ENCODE measurements at regions not wholly inside any gene's neighbourhood (a gene's known extent, or its start where the extent isn't known, plus 50 kb on each side); places are given as distances from the start of the nearest gene placed in this dataset.
"Not testable (repeated sequence)": the region's sequence is repeated elsewhere in the genome, so short reads cannot be mapped to it uniquely, and the experiment has no call there.

DNA sequence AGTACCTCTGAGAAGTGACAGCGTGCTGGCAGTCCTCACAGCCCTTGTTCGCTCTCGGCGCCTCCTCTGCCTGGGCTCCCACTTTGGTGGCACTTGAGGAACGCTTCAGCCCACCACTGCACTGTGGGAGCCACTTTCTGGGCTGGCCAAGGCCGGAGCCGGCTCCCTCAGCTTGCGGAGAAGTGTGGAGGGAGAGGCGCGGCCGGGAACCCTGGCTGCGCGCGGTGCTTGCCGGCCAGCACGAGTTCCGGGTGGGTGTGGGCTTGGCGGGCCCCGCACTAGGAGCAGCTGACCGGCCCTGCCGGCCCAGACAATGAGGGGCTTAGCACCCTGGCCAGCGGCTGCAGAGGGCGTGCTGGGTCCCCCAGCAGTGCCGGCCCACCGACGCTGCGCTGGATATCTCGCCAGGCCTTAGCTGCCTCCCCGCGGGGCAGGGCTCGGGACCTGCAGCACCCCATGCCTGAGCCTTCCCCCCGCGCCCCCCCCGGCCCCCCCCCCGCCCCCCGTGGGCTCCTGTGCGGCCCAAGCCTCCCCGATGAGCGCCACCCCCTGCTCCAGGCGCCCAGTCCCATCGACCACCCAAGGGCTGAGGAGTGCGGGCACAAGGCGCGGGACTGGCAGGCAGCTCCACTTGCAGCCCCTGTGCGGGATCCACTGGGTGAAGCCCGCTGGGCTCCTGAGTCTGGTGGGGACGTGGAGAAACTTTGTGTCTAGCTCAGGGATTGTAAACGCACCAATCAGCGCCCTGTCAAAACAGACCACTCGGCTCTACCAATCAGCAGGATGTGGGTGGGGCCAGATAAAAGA is 847.7 kb upstream of the CDH6 start:
- DNase-seq: not testable (repeated sequence)

DNA sequence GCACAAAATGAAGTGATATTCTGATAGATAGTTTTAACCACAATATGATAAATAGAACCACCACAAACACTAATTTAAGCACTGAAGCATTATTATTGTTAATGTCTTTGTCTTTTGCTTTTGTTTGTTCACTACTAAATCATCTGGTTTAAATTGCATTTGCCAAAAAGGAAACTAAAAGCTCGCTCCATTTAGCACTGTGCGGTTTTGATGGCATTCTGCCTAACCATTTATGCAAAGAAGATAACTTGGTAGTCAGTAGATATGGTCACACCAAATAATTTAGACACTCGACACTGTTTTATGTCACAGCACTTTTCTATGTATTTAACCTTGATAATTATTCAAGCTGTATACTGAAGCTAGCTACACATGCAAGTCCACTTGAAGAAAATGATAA is 849.8 kb upstream of the CDH6 start:
- DNase-seq: no peak

DNA sequence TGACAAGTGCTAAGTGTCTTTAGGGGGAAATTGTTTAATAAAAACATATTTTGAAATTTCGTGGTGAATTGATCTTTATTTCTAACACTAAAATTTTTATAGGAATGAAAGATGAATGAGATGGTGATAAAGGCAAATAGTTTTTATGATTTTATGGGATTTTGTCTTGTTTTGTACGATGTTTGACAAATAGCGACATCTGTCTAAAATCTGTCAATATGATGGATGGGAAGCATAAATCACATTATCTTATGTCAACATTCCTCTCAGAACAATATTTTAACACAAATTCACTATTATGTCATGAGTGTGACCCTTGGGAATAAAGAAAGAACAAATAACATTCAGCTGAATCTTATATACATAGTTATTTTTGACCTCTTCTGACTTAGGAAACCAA is 852.0 kb upstream of the CDH6 start:
- DNase-seq: no peak

DNA sequence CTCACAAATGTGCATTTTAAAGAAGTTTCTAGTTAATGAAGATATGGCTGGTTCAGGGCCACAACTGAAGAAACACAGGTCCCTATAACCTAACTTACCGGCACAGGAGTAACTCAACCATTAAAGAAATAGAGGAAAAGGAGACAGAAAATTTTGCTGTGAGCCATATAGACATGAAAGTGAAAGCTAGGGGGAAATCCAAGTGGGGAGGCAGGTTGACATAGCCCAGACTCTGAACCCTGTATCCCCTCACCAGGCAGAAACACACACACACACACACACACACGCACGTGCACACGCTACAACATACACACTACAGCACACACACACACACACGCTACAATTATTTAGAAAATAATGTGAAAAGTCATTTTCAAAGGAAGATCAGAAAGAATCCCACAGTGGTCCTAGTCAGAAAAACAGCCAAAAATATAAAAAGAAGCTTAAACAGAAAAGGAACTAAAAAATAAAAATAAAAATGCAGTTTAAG is 856.4 kb upstream of the CDH6 start:
- DNase-seq: no peak

DNA sequence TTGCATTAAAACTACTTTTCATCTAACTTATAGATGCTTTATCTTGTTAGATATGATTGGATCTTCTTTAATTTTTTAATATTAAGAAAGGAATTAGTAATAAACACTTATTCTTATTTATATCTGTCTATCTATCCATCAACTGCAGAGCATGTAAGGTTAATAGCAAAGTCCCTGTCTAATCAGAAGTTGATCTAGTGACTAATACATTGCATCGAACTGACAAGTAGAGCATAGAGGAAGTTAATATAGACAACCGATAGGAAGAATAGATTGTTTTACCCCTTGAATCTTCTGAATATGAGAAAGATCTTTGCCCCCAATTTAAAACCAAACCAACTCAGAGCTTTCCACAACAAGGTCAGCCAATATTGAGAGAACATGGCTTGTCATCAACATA is 862.0 kb upstream of the CDH6 start:
- no peak for DNase-seq

DNA sequence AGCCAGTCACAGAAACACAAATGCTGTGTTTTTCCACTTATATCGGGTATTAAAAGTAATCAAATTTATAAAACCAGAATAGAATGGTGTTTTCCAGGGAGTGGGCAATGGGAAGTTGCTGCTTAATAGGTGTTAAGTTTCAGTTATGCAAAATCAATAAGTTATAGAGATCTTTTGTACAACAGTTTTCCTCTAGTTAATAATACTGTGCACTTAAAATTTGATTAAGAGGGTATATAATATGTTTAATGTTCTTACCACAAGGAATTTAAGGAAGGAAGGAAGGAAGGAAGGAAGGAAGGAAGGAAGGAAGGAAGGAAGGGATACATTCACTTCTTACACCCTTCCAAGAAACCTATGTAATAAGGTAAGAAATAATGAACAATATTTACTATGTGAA is 867.7 kb upstream of the CDH6 start:
- no peak for DNase-seq

DNA sequence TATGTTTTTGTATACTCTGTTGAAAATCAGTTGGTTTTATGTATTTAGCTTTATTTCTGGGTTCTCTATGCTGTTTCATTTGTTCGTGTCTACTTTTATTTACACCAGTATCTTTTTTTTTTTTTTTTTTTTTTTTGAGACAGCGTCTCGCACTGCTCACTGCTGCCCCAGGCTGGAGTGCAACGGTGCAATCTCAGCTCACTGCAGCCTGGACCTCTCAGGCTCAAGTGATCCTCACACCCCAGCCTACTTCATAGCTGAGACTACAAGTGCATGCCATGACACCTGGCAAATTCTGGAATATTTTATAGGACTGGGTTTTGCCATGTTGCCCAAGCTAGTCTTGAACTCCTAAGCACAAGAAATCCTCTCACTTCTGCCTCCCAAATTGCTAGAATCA is 869.4 kb upstream of the CDH6 start:
- DNase-seq: no peak

DNA sequence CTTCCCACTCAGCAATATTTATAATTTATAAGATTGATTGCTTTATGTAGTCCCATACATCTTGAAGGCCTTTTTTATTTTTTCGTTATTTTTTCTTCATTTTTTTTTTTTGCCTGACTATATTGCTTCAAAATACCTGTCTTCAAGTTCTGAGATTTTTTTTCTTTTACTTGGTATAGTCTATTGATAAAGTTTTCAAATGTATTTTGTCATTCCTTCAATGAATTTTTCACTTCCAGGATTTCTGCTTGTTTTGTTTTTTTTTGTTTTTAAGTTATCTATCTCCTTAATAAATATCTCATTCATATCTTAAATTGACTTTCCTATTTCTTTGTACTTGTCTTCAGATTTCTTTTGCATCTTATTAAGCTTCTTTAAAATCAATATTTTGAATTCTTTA is 905.6 kb upstream of the CDH6 start:
- DNase-seq: no peak

DNA sequence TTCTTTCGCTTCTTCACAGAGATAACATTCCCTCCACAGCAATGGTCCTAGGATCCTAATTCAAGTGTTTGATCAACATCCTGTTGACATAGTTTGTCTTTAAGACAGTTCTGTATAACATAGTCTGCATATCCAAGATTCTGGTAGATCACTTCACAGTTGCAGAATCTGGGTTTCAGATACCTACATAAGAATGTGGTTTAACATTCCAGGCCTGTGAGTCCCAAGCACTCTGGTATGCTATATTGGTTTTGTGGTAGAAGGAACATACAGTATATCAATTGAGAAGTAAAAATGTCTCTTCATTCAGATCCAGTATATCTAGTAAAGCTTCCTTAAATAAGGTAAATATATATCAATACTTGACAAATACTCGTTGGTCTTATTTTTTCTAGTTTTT is 914.2 kb upstream of the CDH6 start:
- DNase-seq: no peak

DNA sequence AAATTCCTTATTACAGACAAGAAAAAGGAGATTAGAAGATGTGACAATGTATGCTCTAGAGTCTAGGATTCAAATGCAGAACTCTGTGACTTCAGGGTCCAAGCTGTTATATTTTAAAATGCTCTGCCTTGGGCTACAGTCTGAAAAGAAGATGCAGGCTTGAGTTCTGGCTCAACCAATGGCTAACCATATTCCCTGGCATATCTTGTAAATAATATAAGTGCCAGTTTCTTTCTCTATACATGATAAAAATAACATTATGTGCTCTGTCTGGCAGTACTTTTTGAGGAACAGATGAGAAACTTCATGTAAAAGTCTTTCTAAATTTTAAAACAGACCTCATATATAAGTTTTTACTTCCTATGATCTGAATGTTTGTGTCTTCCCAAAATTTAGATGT is 926.5 kb upstream of the CDH6 start:
- DNase-seq: no peak

DNA sequence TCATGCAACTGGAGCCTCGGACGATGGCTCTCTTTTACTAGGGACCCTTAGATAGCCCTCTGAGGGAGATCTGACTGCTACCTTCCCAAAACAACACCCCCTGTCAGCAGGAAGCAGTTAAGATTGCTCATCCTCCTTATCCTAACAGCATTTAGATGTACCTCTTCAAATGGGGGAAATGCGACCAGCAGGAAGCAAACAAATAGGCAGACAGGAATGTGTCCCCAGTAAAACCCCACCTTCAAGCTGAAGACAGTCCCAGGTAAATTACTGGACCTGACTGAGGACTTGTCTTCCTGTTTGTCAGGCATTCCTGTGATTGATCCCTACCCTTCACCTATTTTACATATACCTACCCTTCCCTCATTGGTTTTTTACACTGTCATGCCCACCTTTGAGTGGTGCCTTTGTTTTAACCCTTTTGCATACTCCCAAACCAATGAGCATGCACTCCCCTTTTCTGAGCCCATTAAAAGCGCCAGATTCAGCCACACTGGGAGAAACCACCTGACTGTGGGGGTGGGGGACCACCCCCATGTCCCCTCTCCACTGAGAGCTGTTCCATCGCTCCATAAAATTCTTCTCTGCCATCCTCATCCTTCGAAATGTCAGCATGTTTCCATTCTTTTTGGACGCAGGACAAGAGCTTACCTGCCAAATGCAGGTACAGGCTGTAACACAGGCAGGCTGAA is 954.0 kb upstream of the CDH6 start:
- no peak for DNase-seq

DNA sequence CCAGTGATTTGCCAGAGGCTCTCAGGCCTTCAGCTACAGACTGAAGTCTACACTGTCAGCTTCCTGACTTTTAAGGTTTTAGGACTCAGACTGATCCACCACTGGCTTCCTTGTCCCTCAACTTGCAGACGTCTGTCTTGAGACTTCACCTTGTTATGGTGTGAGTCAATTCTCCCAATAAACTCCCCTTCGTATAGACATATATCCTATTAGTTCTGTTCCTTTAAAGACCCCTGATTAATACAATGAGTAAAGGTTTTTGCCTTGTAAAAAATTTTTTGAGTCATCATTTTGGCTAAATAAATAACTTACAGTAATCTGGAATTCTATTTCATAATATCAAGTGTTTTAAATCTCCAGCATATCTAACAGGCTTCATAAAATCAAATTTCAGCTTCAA is 956.3 kb upstream of the CDH6 start:
- DNase-seq: no peak

DNA sequence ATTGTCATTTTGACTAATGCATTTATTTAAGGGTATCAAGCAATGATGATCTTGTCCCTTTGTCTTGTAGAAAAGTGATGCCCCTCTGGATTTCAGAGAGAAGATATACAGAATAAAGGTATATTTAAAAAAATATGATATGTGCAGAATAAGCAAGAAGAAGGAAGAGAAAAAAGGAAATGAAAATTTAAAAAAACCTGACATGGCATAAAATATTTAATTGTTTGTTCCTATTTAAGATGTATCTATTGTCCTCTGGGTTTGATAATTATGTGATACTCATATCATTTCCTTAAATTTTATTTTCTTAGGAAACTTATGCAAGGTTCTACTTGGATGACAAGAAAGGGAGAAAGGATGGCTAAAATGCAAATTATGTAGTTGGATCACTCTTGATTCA is 983.7 kb upstream of the CDH6 start:
- DNase-seq: no peak

DNA sequence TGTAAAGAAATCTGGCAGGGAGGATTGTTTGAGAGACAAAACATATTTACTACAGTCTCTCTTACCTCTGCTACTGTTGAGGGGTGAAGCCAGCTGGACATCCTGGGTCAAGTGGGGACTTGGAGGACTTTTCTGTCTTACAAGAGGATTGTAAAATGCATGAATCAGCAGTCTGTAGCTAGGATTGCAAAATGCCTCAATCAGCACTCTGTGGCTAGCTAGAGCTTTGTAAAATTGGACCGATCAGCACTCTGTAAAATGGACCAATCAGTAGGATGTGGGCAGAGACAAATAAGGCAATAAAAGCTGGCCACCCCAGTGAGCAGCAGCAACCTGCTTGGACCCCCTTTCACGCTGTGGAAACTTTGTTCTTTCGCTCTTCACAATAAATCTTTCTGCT is 995.8 kb upstream of the CDH6 start:
- peak; percentile 75 for DNase-seq

DNA sequence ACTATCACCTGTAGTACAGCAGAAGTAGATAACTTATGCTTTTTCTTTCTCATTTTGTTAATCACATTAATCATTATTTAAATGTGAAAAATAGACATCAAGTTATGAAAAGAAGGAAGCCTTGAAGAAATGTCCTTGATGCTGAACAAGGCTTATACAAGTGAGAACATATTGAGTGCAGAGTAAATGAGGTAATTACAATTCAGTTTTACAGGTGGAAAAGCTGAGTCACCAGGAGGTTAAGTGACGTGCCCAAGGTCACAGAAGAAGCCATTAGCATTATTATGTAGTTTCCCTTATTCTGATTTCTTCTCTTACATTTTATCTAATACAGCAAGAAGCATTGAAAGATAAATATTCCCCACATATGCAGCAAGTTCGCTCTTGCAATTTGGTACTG is 998.5 kb upstream of the CDH6 start:
- peak; percentile 100 for DNase-seq

DNA sequence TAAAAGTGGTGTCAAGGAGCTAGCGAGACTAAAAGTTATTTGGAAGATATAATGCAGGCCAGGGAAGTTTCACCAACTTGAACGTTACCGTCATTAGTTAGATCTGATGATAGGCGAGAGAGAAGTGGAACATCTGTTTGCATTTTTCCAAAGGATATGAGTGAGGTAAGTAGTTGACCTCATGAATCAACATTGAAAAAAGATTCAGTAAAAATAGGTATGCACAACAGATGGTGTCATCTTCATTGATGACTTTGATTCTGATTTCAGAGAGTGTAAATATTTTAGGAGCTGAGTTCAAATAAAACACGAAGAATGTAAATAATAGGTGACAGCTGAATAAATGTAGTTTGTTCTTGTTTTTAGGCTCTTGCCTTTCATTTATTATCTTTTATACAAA is 998.9 kb upstream of the CDH6 start:
- peak; percentile 100 for DNase-seq

DNA sequence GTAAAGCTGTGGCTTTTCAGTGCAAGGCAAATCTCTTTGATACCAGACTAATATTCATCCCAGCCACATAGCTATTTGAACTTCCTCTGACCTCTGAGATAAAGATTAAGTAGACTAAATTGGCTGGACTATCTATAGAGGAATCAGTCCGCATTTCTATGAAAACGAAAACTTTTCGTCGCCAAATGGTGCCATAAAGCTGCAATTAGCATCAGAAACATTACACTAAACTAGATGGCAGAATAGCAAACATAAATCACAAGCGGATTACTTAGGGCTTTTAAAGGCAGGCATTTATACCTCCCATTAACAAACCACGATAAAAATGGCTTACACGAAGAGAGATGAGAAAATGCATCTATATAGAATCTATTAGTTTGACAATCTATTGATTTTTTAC is 1009.7 kb upstream of the CDH6 start:
- DNase-seq: no peak

DNA sequence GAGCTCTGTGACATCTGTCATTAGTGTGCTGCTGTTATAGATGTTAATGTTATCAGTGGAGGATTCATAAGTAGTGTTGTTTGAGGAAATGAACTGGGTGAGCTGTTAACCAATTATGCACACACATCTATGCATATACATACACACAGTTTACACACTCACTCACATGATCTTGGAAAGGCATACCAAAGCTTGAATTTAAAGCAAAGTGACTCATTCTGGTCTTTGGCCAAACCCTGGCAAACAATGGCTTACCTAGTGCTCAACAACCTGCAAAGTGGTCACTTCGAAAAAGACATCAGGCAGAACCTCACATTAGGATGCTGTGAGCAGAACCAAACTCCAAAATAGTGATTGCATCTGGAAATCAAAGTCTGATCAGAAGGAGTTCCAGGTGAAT is 1037.3 kb upstream of the CDH6 start:
- DNase-seq: no peak

DNA sequence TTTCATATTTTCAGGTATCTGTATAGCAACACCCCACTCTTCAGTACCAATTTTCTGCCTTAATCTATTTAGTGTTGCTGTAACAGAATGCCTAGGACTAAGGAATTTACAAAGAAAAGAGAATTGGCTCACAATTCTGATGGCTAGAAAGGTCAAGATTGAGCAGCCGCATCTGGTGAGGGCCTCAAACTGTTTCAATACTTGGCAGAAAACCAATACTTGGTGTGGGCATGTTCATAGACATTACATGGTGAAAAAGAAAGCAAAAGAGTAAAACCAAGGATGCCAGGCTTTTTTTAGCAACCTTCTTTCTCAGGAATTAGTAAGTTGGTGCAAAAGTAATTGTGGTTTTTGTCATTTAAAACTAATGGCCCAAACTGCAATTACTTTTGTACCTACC is 1041.1 kb upstream of the CDH6 start:
- no peak for DNase-seq

DNA sequence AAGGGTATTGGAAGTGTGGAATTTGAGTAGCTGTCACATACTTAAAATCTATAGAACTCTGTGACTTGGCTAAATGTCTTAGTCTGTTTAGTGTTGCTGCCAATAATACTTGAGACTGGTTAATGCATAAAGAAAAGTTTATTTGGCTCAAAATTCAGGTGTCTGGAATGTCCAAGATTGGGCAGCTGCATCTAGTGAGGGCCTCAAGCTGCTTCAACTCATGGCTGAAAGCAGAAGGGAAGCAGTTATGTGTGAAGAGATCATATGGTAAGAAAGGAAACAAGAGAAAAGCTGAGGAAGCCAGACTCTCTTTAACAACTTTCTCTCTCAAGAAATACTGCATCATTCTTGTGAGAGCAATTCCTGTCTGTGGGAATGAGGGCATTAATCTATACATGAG is 1043.3 kb upstream of the CDH6 start:
- DNase-seq: no peak

DNA sequence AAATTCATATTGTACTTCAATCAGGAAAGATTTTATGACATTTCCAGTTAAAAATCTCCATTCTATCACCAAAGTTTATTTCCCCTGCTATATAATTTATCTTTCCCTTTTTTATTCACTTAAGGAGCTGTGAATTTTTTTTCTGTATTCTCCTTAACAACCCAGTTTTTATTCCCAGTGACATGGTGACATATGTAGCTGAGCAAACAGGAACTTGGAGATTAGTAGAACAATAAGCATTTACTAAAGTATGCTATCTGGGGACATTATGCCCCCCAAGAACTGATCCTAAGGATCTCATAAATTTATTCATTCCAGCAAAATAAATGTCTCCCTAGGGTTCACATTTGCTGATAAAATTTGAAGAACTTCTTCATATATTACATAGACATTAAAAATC is 1044.0 kb upstream of the CDH6 start:
- DNase-seq: no peak

DNA sequence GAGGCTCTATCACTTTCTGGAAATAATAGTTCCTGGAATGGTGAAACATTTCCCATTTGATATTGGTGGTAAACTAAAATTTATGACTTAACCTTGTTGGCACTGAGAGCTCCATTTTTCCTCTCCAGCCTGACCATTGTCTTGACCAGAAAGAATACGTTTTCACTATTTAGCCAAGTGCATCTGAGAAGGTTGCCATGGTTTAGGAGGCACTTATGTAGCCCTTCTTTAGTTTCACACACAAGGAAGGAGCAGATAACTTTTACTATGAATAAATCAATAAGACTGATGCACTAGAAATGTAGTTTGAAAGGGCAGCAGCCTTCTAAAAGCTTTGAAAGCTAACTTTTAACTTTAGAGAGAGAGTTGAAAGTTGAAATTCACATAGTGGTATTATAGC is 1045.5 kb upstream of the CDH6 start:
- no peak for DNase-seq

DNA sequence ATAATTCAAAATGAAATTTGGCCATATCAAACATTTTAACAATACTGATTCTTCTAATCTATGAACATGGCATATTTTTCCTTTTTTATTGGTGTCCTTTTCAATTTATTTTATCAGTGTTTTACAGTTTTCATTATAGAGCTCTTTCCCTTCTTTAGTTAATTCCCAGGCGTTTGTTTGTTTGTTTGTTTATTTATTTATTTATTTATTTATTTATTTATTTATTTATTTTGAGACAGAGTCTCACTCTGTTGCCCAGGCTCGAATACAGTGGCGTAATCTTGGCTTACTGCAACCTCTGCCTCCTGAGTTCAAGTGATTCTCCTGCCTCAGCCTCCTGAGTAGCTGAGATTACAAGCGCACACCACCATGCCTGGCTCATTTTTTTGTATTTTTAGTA is 1049.4 kb upstream of the CDH6 start:
- DNase-seq: not testable (repeated sequence)

DNA sequence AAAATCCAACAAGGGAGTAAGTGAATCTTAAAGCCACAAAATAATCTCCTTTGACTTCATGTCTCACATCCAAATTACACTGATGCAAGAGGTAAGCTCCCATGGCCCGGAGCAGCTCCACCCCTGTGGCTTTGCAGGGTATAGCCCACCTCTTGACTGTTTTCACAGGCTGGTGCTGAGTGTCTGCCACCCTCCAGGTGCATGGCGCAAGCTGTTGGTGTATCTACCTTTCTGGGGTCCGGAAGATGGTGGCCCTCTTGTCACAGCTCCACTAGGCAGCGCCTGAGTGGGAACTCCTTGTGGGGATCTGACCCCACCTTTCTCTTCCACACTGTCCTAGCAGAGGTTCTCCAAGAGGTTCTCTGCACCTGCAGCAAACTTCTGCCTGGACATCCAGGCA is 1051.1 kb upstream of the CDH6 start:
- DNase-seq: no peak

DNA sequence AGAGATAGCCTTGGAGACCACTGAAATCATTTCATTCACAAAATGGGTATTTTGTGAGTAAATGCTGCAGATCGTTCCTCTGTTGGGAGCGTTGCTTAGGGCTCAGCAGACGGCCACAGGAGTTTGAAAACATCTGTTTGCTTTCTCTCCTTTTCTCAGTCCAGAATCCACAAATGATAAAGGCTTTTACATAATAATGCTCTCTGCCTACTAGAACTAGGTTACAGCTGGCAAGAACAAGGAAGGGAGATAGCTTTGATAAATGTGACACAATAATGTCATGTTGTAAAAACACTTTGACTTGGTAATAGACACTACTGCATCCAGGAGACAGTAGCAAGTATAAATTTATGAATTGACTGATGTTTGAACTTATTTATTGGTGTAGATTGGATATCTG is 1072.4 kb upstream of the CDH6 start:
- DNase-seq: no peak
